CD14-positive monocyte (primary cell): ENCODE measurements at regions not wholly inside any gene's neighbourhood (a gene's known extent, or its start where the extent isn't known, plus 50 kb on each side); places are given as distances from the start of the nearest gene placed in this dataset.
"Not testable (repeated sequence)": the region's sequence is repeated elsewhere in the genome, so short reads cannot be mapped to it uniquely, and the experiment has no call there.

Source experiments
- DNase-seq, 3 donors: peaks; one replicate each; pipeline ENCODE4 v3.0.0-alpha.2; 2011 to 2022
- H2AFZ ChIP-seq: 2 replicates; pipeline ENCODE4 v1.6.0; 2012; ENCODE audit warnings: mild to moderate bottlenecking, low read depth, low read length, inconsistent platforms; ENCODE audit not compliant: insufficient read depth, poor library complexity, severe bottlenecking
- H3K27ac ChIP-seq, 2 donors: 1 replicate in 1 of 2; 2 replicates in 1 of 2; pipeline ENCODE4 v1.5.1; 2012 to 2013; ENCODE audit warnings: low read length in 2 of 2, control low read depth in 1 of 2, inconsistent platforms in 1 of 2, low read depth in 1 of 2, mild to moderate bottlenecking in 1 of 2
- H3K27me3 ChIP-seq, 2 donors: one replicate each; pipeline versions ENCODE4 v1.6.0 to v1.6.1; 2011 to 2013; ENCODE audit warnings: low read length in 2 of 2; ENCODE audit not compliant: control insufficient read depth in 2 of 2, insufficient read depth in 2 of 2
- H3K36me3 ChIP-seq, 2 donors: replicated peaks in 1 of 2; 1 replicate in 1 of 2; 2 replicates in 1 of 2; pipeline versions ENCODE4 v1.5.1 to v1.6.1; 2012 to 2013; ENCODE audit warnings: low read length in 2 of 2, control low read depth in 1 of 2, inconsistent platforms in 1 of 2, mild to moderate bottlenecking in 1 of 2; ENCODE audit not compliant: insufficient read depth in 2 of 2, control insufficient read depth in 1 of 2
- H3K4me1 ChIP-seq, 2 donors: 1 replicate in 1 of 2; 2 replicates in 1 of 2; pipeline versions ENCODE4 v1.5.1 to v1.6.1; 2012 to 2013; ENCODE audit warnings: low read length in 2 of 2, control low read depth in 1 of 2, inconsistent platforms in 1 of 2, mild to moderate bottlenecking in 1 of 2, moderate library complexity in 1 of 2; ENCODE audit not compliant: insufficient read depth in 2 of 2, control insufficient read depth in 1 of 2
- H3K4me2 ChIP-seq: replicated peaks from 2 replicates; pipeline ENCODE3; 2012; ENCODE audit warnings: low read length, moderate library complexity, mild to moderate bottlenecking; ENCODE audit not compliant: poor library complexity, severe bottlenecking; ENCODE audit errors: extremely low read depth
- H3K4me3 ChIP-seq, 3 experiments: fragments of 200-600 bp in 1 of 3; sonication (generic) in 1 of 3; replicated peaks in 1 of 3; 1 replicate in 2 of 3; 2 replicates in 1 of 3; pipeline ENCODE4 v1.5.1; 2011 to 2013; ENCODE audit warnings: low read length in 3 of 3, mild to moderate bottlenecking in 3 of 3, control low read depth in 2 of 3, low read depth in 2 of 3, inconsistent platforms in 1 of 3, moderate library complexity in 1 of 3
- H3K79me2 ChIP-seq: 2 replicates; pipeline ENCODE4 v1.6.0; 2012; ENCODE audit warnings: mild to moderate bottlenecking, control low read depth, inconsistent platforms, low read length, moderate library complexity; ENCODE audit not compliant: insufficient read depth
- H3K9ac ChIP-seq: 2 replicates; pipeline ENCODE4 v1.6.0; 2017; ENCODE audit warnings: low read length, mild to moderate bottlenecking; ENCODE audit not compliant: insufficient read depth, poor library complexity, severe bottlenecking
- H3K9me3 ChIP-seq, 2 donors: replicated peaks in 1 of 2; 1 replicate in 1 of 2; 2 replicates in 1 of 2; pipeline versions ENCODE4 v1.5.1 to v1.6.1; 2012 to 2013; ENCODE audit warnings: low read length in 2 of 2, control low read depth in 1 of 2; ENCODE audit not compliant: control insufficient read depth in 1 of 2, insufficient read depth in 1 of 2
- H4K20me1 ChIP-seq: 2 replicates; pipeline ENCODE4 v1.6.0; 2012; ENCODE audit warnings: mild to moderate bottlenecking, low read length, control low read depth, moderate library complexity; ENCODE audit not compliant: insufficient read depth
- H3K27ac Mint-ChIP-seq, 7 donors: one replicate each; pipeline ENCODE4 v1.8.0; 2020; ENCODE audit warnings: mild to moderate bottlenecking in 7 of 7, mixed read lengths in 7 of 7, moderate library complexity in 6 of 7, inconsistent platforms in 2 of 7
- H3K27me3 Mint-ChIP-seq, 3 donors: one replicate each; pipeline ENCODE4 v1.8.0; 2021 to 2022; ENCODE audit warnings: low read depth in 3 of 3, mild to moderate bottlenecking in 3 of 3, mixed read lengths in 3 of 3, moderate library complexity in 3 of 3, inconsistent platforms in 1 of 3
- H3K36me3 Mint-ChIP-seq, 2 donors: one replicate each; pipeline ENCODE4 v1.8.0; 2020; ENCODE audit warnings: mixed read lengths in 2 of 2, inconsistent platforms in 1 of 2, mild to moderate bottlenecking in 1 of 2
- H3K4me1 Mint-ChIP-seq: one replicate; pipeline ENCODE4 v1.8.0; 2020; ENCODE audit warnings: mild to moderate bottlenecking, mixed read lengths
- H3K4me3 Mint-ChIP-seq, 2 donors: one replicate each; pipeline ENCODE4 v1.8.0; 2020; ENCODE audit warnings: mild to moderate bottlenecking in 2 of 2, mixed read lengths in 2 of 2, moderate library complexity in 1 of 2
- H3K9me3 Mint-ChIP-seq, 7 donors: one replicate each; pipeline ENCODE4 v1.8.0; 2020 to 2022; ENCODE audit warnings: mixed read lengths in 7 of 7, mild to moderate bottlenecking in 6 of 7, moderate library complexity in 6 of 7, inconsistent platforms in 2 of 7
- WGBS: methylation state at CpG from one replicate; pipeline ENCODE4 v1.1.5; 2013; ENCODE audit warnings: missing lambda C conversion rate; ENCODE audit not compliant: insufficient coverage; 5-methylcytosine and 5-hydroxymethylcytosine counted together
- intact Hi-C, 2 donors: fragments of 100-400 bp; cut with micrococcal nuclease; formaldehyde crosslinking; loops; one replicate each; pipeline versions ENCODE4 v1.15.0 to v1.15.1; 2023
- TF ChIP-seq, protein P1 (sequence below): fragments of 200-600 bp; IDR thresholded peaks from one replicate; pipeline ENCODE4 v1.8.0; 2022; ENCODE audit warnings: antibody characterized with exemption, mild to moderate bottlenecking

DNA sequence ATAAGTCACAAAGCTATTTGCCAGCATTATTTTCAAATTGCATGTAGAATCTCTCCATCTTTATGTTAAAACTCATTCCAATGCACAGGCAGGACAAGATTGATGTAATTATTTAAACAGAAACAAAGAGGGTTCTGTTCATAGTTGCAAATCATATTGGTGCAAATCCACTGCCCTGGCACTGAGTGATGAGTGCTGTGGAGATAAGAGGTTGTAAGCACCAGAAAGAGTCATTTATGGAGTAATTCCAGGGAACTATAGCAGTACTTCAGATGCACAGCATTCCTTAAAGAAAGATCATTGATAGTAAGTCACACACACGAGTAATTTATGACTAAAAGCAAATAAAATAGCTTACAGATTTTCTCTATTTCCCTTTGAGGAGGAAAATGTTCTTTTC lies 337.7 kb upstream of the CTSO start:
- Histone ChIP-seq H3K27ac (no peak overlapping the region), H3K4me1 (no peaks in the 10 kb centered on the region), H3K4me2 (no peak overlapping the region), H3K36me3 (no peaks in the 10 kb centered on the region), H3K9me3 (no peaks in the 10 kb centered on the region), H3K4me3 (no peak overlapping the region), H3K27me3 (no peaks in the 10 kb centered on the region), H4K20me1 (no peaks in the 10 kb centered on the region), H3K9ac (no peak overlapping the region), H2AFZ (no peak overlapping the region), H3K79me2 (no peaks in the 10 kb centered on the region)
- no CpG with 5 or more reads among the region's 1 CpG for WGBS
- Mint-ChIP-seq H3K9me3 (peaks cover 0 to 5% (median 1%) of the 10 kb centered on the region in 7 donors), H3K36me3 (no peaks in the 10 kb centered on the region), H3K27me3 (no peaks in the 10 kb centered on the region), H3K4me3 (no peak overlapping the region), H3K4me1 (peaks cover 3% of the 10 kb centered on the region), H3K27ac (no peak overlapping the region)
- TF ChIP-seq, protein P1, sequence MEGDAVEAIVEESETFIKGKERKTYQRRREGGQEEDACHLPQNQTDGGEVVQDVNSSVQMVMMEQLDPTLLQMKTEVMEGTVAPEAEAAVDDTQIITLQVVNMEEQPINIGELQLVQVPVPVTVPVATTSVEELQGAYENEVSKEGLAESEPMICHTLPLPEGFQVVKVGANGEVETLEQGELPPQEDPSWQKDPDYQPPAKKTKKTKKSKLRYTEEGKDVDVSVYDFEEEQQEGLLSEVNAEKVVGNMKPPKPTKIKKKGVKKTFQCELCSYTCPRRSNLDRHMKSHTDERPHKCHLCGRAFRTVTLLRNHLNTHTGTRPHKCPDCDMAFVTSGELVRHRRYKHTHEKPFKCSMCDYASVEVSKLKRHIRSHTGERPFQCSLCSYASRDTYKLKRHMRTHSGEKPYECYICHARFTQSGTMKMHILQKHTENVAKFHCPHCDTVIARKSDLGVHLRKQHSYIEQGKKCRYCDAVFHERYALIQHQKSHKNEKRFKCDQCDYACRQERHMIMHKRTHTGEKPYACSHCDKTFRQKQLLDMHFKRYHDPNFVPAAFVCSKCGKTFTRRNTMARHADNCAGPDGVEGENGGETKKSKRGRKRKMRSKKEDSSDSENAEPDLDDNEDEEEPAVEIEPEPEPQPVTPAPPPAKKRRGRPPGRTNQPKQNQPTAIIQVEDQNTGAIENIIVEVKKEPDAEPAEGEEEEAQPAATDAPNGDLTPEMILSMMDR: no peak
- no peak for DNase-seq
- intact Hi-C loops: no loop called here

DNA sequence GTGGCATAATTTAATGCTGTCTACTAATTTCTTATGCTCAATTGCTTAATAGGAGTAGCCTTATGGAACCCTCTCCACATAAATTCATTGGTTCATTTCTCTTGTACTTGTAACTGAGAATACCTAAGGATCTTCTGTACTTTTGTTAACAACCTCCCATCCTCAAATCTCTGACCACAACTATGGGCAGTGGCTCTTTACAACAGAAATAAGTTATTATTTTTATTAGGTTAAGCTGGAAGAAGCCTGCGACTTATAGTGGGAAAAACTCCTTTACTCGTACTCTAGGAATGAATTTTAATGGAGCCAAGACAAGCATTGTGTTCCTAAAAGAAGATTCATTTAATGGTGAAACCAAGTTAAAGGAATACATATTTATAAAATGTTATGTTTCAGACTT lies 337.1 kb upstream of the CTSO start:
- Mint-ChIP-seq H3K9me3 (peaks cover 0 to 5% (median 1%) of the 10 kb centered on the region in 7 donors), H3K36me3 (no peaks in the 10 kb centered on the region)
- no peak for DNase-seq

DNA sequence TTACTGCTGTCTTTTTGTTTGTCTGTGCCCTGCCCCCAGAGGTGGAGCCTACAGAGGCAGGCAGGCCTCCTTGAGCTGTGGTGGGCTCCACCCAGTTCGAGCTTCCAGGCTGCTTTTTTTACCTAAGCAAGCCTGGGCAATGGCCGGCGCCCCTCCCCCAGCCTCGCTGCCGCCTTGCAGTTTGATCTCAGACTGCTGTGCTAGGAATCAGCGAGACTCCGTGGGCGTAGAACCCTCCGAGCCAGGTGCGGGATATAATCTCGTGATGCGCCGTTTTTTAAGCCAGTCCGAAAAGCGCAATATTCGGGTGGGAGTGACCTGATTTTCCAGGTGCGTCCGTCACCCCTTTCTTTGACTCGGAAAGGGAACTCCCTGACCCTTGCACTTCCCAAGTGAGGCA lies 336.4 kb upstream of the CTSO start:
- H3K4me2 ChIP-seq, H3K36me3 Mint-ChIP-seq, H3K9me3 Mint-ChIP-seq, H3K9me3 ChIP-seq, H3K27ac Mint-ChIP-seq, H3K36me3 ChIP-seq, H3K9ac ChIP-seq, H3K27me3 ChIP-seq, DNase-seq, H3K4me3 Mint-ChIP-seq, H3K4me3 ChIP-seq, H3K27ac ChIP-seq, H4K20me1 ChIP-seq, H3K4me1 Mint-ChIP-seq, H3K79me2 ChIP-seq, H3K4me1 ChIP-seq, H3K27me3 Mint-ChIP-seq, intact Hi-C loops, H2AFZ ChIP-seq: not testable (repeated sequence)
- 89% methylated on average over 5 of the region's 19 CpGs for WGBS

More for the DNA sequence above, 337.1 kb upstream of the CTSO start:
- no peaks in the 10 kb centered on the region for H3K79me2 ChIP-seq
- no peak overlapping the region for H3K27ac ChIP-seq
- no peak overlapping the region for H3K4me3 ChIP-seq
- H4K20me1 ChIP-seq: no peaks in the 10 kb centered on the region
- H3K36me3 ChIP-seq: no peaks in the 10 kb centered on the region
- Mint-ChIP-seq H3K4me1 (peaks cover 3% of the 10 kb centered on the region), H3K27me3 (no peaks in the 10 kb centered on the region), H3K27ac (no peak overlapping the region), H3K4me3 (no peak overlapping the region)
- no peaks in the 10 kb centered on the region for H3K4me1 ChIP-seq
- no peaks in the 10 kb centered on the region for H3K27me3 ChIP-seq
- intact Hi-C loops: no loop called here
- WGBS: no CpG with 5 or more reads among the region's 2 CpGs
- TF ChIP-seq, protein P1: no peak
- H3K9ac ChIP-seq: no peak overlapping the region
- H3K9me3 ChIP-seq: no peaks in the 10 kb centered on the region
- no peak overlapping the region for H3K4me2 ChIP-seq
- H2AFZ ChIP-seq: no peak overlapping the region
